Testis (tissue), 2 donors: ENCODE measurements at regions not wholly inside any gene's neighbourhood (a gene's known extent, or its start where the extent isn't known, plus 50 kb on each side); places are given as distances from the start of the nearest gene placed in this dataset.

Experiments
- DNase-seq: peaks from one replicate; pipeline ENCODE4 v3.0.0-alpha.2; 2019
- H3K27ac ChIP-seq, 2 donors: fragments of 200-600 bp; sonication (generic); one replicate each; pipeline ENCODE4 v1.5.1; 2019
- H3K27me3 ChIP-seq: fragments of 200-600 bp; sonication (generic); one replicate; pipeline ENCODE4 v1.5.1; 2019
- H3K36me3 ChIP-seq: fragments of 200-600 bp; sonication (generic); one replicate; pipeline ENCODE4 v1.5.1; 2017; ENCODE audit warnings: low read depth; ENCODE audit errors: missing control alignments
- H3K4me1 ChIP-seq: fragments of 200-600 bp; sonication (generic); one replicate; pipeline ENCODE4 v1.5.1; 2019
- H3K4me3 ChIP-seq, 2 donors: fragments of 200-600 bp; sonication (generic); one replicate each; pipeline ENCODE4 v1.5.1; 2017 to 2019
- H3K9me3 ChIP-seq: fragments of 200-600 bp; sonication (generic); one replicate; pipeline ENCODE4 v1.5.1; 2017
- POLR2A ChIP-seq: fragments of 450-650 bp; IDR thresholded peaks from one replicate; pipeline ENCODE4 v1.6.1; 2017; ENCODE audit warnings: antibody characterized with exemption, mild to moderate bottlenecking, moderate library complexity
- WGBS, 2 donors: methylation state at CpG; one replicate each; pipeline ENCODE4 v1.1.5; 2018; 5-methylcytosine and 5-hydroxymethylcytosine counted together
- intact Hi-C: fragments of 100-400 bp; cut with DNase I; formaldehyde crosslinking; loops from one replicate; pipeline ENCODE4 v1.15.1; 2023; ENCODE audit warnings: low total_unique reads
- TF ChIP-seq, protein P1 (sequence below), 3 experiments: fragments of 450-650 bp in 2 of 3; fragments of 200-600 bp in 1 of 3; sonication (generic) in 1 of 3; IDR thresholded peaks; one replicate each; pipeline ENCODE4 v1.5.1; 2016 to 2019; ENCODE audit warnings: antibody characterized with exemption in 3 of 3, mild to moderate bottlenecking in 2 of 3, moderate library complexity in 1 of 3

DNA sequence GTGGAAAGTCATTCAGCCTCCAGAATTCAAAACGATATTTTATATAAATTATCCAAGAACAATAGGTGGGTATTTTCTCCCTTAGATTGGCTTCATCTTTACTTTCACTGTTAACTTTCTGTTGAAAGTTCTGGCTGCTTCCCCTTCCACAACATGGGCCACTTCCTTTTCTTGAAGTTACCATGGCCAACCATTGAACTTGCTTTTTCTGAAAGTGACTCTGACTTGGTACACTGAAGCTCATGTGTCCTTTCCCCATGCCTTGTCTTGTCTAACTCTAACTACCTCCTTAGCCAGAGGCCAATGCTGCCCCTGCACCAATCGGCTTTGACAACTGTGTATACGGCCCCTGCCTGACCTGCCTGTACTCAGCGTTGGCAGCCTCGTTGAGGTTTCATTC, 225.2 kb downstream of the FAT3 start:
- Histone ChIP-seq H3K36me3 (no peaks in the 10 kb centered on the region), H3K27me3 (no peaks in the 10 kb centered on the region), H3K4me1 (no peaks in the 10 kb centered on the region), H3K9me3 (no peaks in the 10 kb centered on the region), H3K4me3 (no peak overlapping the region), H3K27ac (no peak overlapping the region)
- TF ChIP-seq, protein P1, sequence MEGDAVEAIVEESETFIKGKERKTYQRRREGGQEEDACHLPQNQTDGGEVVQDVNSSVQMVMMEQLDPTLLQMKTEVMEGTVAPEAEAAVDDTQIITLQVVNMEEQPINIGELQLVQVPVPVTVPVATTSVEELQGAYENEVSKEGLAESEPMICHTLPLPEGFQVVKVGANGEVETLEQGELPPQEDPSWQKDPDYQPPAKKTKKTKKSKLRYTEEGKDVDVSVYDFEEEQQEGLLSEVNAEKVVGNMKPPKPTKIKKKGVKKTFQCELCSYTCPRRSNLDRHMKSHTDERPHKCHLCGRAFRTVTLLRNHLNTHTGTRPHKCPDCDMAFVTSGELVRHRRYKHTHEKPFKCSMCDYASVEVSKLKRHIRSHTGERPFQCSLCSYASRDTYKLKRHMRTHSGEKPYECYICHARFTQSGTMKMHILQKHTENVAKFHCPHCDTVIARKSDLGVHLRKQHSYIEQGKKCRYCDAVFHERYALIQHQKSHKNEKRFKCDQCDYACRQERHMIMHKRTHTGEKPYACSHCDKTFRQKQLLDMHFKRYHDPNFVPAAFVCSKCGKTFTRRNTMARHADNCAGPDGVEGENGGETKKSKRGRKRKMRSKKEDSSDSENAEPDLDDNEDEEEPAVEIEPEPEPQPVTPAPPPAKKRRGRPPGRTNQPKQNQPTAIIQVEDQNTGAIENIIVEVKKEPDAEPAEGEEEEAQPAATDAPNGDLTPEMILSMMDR (IDR thresholded peaks at IDR 0.05) = no peak
- TF ChIP-seq POLR2A = no peak
- WGBS, 2 donors = 68 to 78% methylated on average over 5 of the region's 5 CpGs
- intact Hi-C loops = no loop called here
- DNase-seq = no peak

DNA sequence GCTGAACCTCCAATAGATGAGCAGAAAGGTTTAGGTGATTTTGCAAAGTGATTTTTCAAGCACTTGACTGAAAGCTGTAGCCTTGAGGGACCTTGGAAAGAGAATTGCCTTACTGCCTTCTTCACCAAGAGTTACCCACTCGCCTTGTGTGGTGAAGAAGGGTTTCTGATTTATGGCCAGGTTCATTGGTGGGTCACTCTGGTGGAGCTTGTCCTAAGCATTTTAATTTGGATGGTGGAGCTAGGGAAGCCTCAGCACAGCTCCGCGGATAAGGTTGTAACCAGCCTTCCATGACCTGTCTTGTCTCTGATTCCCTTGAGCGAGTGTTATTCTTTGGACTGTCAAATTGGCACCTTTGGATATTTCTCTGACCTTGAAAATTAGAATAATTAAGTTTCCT, 226.4 kb downstream of the FAT3 start:
- H3K4me1 ChIP-seq = no peaks in the 10 kb centered on the region
- 87 to 88% methylated on average over 4 of the region's 4 CpGs for WGBS, 2 donors
- no peaks in the 10 kb centered on the region for H3K9me3 ChIP-seq
- H3K27ac ChIP-seq = no peak overlapping the region
- intact Hi-C loops = no loop called here
- no peaks in the 10 kb centered on the region for H3K27me3 ChIP-seq
- TF ChIP-seq POLR2A = no peak
- TF ChIP-seq, protein P1 (IDR thresholded peaks at IDR 0.05) = no peak
- no peaks in the 10 kb centered on the region for H3K36me3 ChIP-seq
- H3K4me3 ChIP-seq = no peak overlapping the region
- no peak for DNase-seq

DNA sequence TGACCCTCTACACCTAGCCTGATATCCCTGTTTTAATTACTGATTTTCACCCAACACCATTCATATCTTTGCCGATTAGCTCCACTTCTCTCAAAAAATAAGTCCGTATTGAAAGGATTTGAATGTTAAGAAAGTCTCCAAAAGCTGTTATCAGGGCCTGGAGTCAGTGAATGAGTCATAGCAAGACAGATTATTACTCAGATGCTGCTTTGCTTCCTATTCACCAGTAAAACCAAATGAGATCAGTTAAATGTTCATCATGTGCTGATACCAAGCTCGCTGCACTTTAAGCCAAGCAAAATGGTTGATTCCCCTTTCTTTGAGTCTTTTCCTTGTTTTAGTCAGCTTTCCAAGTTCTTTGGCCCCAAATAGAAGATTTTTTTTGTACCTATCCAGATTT, 228.4 kb downstream of the FAT3 start:
- no peak overlapping the region for H3K4me3 ChIP-seq
- DNase-seq = no peak
- H3K4me1 ChIP-seq = no peaks in the 10 kb centered on the region
- TF ChIP-seq, protein P1 (IDR thresholded peaks at IDR 0.05) = no peak
- TF ChIP-seq POLR2A = no peak
- 92 to 93% methylated on average over 3 of the region's 3 CpGs for WGBS, 2 donors
- intact Hi-C loops = no loop called here
- no peaks in the 10 kb centered on the region for H3K9me3 ChIP-seq
- H3K27ac ChIP-seq = no peak overlapping the region
- H3K36me3 ChIP-seq = no peaks in the 10 kb centered on the region
- no peaks in the 10 kb centered on the region for H3K27me3 ChIP-seq

DNA sequence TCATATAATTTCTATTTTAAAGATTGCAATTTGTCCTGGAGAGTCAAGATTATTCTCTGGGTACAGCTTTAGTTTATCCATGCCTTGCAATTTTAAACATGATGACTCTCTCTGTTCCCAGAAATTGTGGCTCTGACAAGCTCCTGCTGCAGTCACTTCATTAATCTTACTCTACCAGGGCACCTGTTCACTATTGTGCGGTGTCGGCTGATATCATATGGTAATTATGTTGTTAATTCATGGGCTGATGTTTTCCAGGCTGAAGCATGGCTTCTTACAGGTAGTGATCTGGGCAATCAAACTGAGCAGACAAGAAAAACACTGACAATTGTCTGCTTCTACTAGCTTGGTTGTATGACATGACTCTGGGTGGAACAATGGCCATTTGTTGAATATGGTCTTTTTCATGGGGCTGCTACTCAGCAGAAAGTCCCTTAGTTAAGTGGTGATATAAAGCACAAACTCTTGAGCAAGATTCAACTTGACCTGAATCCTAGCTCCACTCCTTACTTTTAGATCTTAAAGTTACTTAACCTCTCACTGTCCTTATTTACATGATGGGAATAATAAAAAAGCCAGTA, 230.7 kb downstream of the FAT3 start:
- 94 to 98% methylated on average over 2 of the region's 2 CpGs for WGBS, 2 donors
- intact Hi-C loops = no loop called here
- H3K27ac ChIP-seq = no peak overlapping the region
- no peaks in the 10 kb centered on the region for H3K36me3 ChIP-seq
- no peaks in the 10 kb centered on the region for H3K4me1 ChIP-seq
- H3K27me3 ChIP-seq = no peaks in the 10 kb centered on the region
- no peaks in the 10 kb centered on the region for H3K9me3 ChIP-seq
- no peak overlapping the region for H3K4me3 ChIP-seq
- DNase-seq = no peak
- no peak for TF ChIP-seq POLR2A
- TF ChIP-seq, protein P1 (IDR thresholded peaks at IDR 0.05) = no peak

DNA sequence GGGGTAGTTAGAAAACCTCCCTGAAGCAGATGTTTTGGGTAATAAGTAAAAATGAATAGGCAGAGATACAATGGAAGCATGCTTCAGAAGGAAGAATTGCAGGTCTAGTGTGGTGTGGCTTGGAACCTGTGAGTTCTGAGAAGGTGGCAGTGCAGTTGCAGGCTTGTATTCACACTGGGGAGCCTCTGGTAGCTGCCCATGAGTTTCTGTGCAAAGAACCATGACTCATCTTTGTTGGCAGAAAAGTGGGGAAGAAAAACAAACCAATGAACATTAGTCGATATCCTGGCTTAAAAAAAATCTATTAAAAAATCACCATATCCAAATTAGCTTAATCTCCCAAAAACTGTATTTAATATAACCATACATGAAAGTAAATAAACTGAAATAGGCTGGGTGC, 232.6 kb downstream of the FAT3 start:
- Histone ChIP-seq H3K4me3 (no peak overlapping the region), H3K36me3 (no peaks in the 10 kb centered on the region), H3K4me1 (no peaks in the 10 kb centered on the region), H3K27ac (no peak overlapping the region), H3K9me3 (no peaks in the 10 kb centered on the region), H3K27me3 (no peaks in the 10 kb centered on the region)
- 82 to 88% methylated on average over 1 of the region's 1 CpG for WGBS, 2 donors
- TF ChIP-seq, protein P1 (IDR thresholded peaks at IDR 0.05) = no peak
- TF ChIP-seq POLR2A = no peak
- DNase-seq = no peak
- intact Hi-C loops = no loop called here
